ENCODE measurements at regions not wholly inside any gene's neighbourhood (a gene's known extent, or its start where the extent isn't known, plus 50 kb on each side); places are given as distances from the start of the nearest gene placed in this dataset.

DNA sequence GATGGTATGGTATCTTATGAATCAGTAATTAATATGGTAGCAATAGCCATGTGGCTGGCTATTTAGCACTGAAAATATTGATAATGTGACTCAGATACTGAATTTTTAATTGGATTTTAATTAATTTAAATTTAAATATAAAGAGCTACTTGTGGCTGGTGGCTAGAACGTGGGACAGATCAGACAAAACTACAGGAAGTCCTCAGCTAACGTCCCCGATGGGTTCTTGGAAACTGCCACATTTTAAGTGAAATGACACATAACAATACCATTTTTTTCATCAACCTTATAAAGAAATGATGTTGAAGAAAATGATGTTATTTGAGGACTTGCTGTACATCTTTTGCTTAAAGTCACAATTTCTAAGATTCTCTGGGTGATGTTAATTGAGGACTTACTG is 138.1 kb upstream of the FLRT2 start:
- no peak overlapping the region for H2AFZ ChIP-seq
- no peak overlapping the region for H3K4me3 ChIP-seq (ENCODE audit: low read depth, low read length)
- H3K9ac ChIP-seq, result no peak overlapping the region
- H3K27me3 ChIP-seq (ENCODE audit: control insufficient read depth, insufficient read depth, low read length), result no peaks in the 10 kb centered on the region
- H3K4me1 ChIP-seq, result no peaks in the 10 kb centered on the region
- no peaks in the 10 kb centered on the region for H3K9me3 ChIP-seq (ENCODE audit: control insufficient read depth, low read length)
- H3K4me2 ChIP-seq (ENCODE audit: low read length), result no peak overlapping the region
- H3K36me3 ChIP-seq (ENCODE audit: control insufficient read depth, insufficient read depth, low read length), result no peaks in the 10 kb centered on the region
- no peaks in the 10 kb centered on the region for H3K79me2 ChIP-seq
- no peak for TF ChIP-seq CTCF (IDR thresholded peaks at IDR 0.05)
- no peak overlapping the region for H3K27ac ChIP-seq

GRCh38 chr14:85399186-85399585 is 130.8 kb upstream of the FLRT2 start:
- H3K36me3 ChIP-seq (ENCODE audit: control insufficient read depth, insufficient read depth, low read length), result no peaks in the 10 kb centered on the region
- TF ChIP-seq CTCF (IDR thresholded peaks at IDR 0.05), result no peak
- H2AFZ ChIP-seq, result no peak overlapping the region
- no peak overlapping the region for H3K4me2 ChIP-seq (ENCODE audit: low read length)
- no peaks in the 10 kb centered on the region for H3K27me3 ChIP-seq (ENCODE audit: control insufficient read depth, insufficient read depth, low read length)
- H3K79me2 ChIP-seq, result no peaks in the 10 kb centered on the region
- no peak overlapping the region for H3K9ac ChIP-seq
- no peak overlapping the region for H3K4me3 ChIP-seq (ENCODE audit: low read depth, low read length)
- H3K4me1 ChIP-seq, result no peaks in the 10 kb centered on the region
- H3K27ac ChIP-seq, result no peak overlapping the region
- no peaks in the 10 kb centered on the region for H3K9me3 ChIP-seq (ENCODE audit: control insufficient read depth, low read length)

DNA sequence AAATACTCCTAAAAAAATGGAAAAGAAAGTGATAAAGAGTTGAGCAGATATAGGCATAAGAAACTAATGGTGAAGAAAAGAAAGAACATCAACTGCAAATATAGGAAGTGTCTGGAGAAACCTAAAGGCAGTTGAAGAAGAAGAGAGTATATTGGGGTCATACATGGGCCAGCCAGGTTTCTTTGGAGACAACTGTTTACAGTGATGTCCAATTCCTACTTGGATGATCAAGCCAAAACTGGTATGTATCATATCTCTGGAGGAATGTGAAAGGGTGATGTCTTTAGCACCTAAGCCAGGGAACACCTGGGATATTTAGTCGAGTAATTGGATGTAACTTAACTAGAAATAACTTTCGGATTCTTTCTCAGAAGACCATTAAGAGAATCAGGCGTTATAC is 129.3 kb upstream of the FLRT2 start:
- no peaks in the 10 kb centered on the region for H3K36me3 ChIP-seq (ENCODE audit: control insufficient read depth, insufficient read depth, low read length)
- TF ChIP-seq CTCF (IDR thresholded peaks at IDR 0.05), result no peak
- H3K9ac ChIP-seq, result no peak overlapping the region
- no peak overlapping the region for H2AFZ ChIP-seq
- H3K27ac ChIP-seq, result no peak overlapping the region
- no peak overlapping the region for H3K4me3 ChIP-seq (ENCODE audit: low read depth, low read length)
- H3K9me3 ChIP-seq (ENCODE audit: control insufficient read depth, low read length), result no peaks in the 10 kb centered on the region
- no peak overlapping the region for H3K4me2 ChIP-seq (ENCODE audit: low read length)
- no peaks in the 10 kb centered on the region for H3K27me3 ChIP-seq (ENCODE audit: control insufficient read depth, insufficient read depth, low read length)
- H3K79me2 ChIP-seq, result no peaks in the 10 kb centered on the region
- H3K4me1 ChIP-seq, result no peaks in the 10 kb centered on the region

DNA sequence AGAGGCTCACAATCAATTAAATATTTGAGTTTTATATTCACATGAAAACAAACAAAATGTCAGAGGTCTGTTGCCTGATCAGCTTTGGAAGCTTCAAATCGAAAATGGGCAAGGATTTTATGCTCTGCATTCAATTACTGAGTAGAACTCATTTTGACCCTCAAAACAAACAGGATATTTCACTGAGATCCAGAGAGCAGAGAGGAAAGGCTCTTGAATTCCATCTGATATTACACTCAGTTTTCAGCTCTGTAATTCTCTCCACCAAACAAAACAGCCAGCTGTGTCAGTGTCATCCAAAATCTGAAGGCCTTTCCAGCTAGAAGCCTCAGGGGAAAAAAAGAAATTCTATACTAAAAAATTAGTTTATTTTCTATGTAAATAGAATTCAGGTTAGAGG is 128.6 kb upstream of the FLRT2 start:
- H2AFZ ChIP-seq, result no peak overlapping the region
- H3K4me1 ChIP-seq, result no peaks in the 10 kb centered on the region
- no peaks in the 10 kb centered on the region for H3K36me3 ChIP-seq (ENCODE audit: control insufficient read depth, insufficient read depth, low read length)
- H3K9me3 ChIP-seq (ENCODE audit: control insufficient read depth, low read length), result no peaks in the 10 kb centered on the region
- H3K9ac ChIP-seq, result no peak overlapping the region
- no peaks in the 10 kb centered on the region for H3K79me2 ChIP-seq
- no peak overlapping the region for H3K4me3 ChIP-seq (ENCODE audit: low read depth, low read length)
- TF ChIP-seq CTCF (IDR thresholded peaks at IDR 0.05), result no peak
- no peak overlapping the region for H3K4me2 ChIP-seq (ENCODE audit: low read length)
- no peak overlapping the region for H3K27ac ChIP-seq
- no peaks in the 10 kb centered on the region for H3K27me3 ChIP-seq (ENCODE audit: control insufficient read depth, insufficient read depth, low read length)

DNA sequence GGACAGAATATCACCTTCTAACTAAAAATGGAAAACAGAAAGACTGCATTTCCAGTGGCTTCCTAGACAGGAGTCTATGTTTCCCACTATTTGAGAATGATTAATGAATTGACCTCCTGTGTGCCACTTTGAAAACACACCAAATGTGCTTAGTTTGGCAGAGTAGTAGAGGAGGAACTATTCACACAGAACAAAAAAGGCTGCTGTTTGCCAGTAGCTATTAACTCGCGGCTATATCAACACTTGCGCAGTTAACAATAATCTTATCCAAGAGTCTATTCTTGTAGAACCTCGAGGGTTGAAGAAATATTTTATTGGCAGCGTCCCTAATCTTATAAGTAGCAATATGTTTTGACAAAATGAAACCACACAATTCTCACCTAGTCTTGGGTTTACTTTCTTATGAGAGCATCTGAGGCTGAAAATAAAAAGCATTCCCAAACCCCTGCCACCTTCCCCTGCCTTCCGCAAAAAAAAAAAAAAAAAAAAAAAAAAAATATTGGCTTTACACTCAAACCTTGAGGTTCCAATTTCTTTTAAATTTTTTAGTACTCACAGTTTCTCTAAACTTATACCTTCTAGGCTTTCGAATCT is 127.3 kb upstream of the FLRT2 start:
- H3K27ac ChIP-seq, result no peak overlapping the region

More for the DNA sequence above, 127.3 kb upstream of the FLRT2 start:
- no peaks in the 10 kb centered on the region for H3K36me3 ChIP-seq (ENCODE audit: control insufficient read depth, insufficient read depth, low read length)
- no peak for TF ChIP-seq CTCF (IDR thresholded peaks at IDR 0.05)
- H2AFZ ChIP-seq, result no peak overlapping the region
- H3K4me2 ChIP-seq (ENCODE audit: low read length), result no peak overlapping the region
- no peaks in the 10 kb centered on the region for H3K9me3 ChIP-seq (ENCODE audit: control insufficient read depth, low read length)
- no peaks in the 10 kb centered on the region for H3K4me1 ChIP-seq
- no peaks in the 10 kb centered on the region for H3K27me3 ChIP-seq (ENCODE audit: control insufficient read depth, insufficient read depth, low read length)
- no peaks in the 10 kb centered on the region for H3K79me2 ChIP-seq
- H3K4me3 ChIP-seq (ENCODE audit: low read depth, low read length), result no peak overlapping the region
- H3K9ac ChIP-seq, result no peak overlapping the region
